Lung (tissue), 11 donors: ENCODE measurements at regions not wholly inside any gene's neighbourhood (a gene's known extent, or its start where the extent isn't known, plus 50 kb on each side); places are given as distances from the start of the nearest gene placed in this dataset.

ENCODE experiments used
- ATAC-seq: fragments of 200-7000 bp; cut with Tn5 transposase; one replicate; pipeline ENCODE4 v1.9.1; 2020; ENCODE audit warnings: moderate number of reproducible peaks; ENCODE audit not compliant: insufficient read depth, low FRiP score
- DNase-seq, 3 donors: peaks; one replicate each; pipeline ENCODE4 v3.0.0-alpha.2; 2013 to 2017
- H3K27ac ChIP-seq, 2 donors: one replicate each; pipeline ENCODE4 v1.5.1; 2013; ENCODE audit warnings: mild to moderate bottlenecking in 2 of 2, moderate library complexity in 2 of 2, control low read depth in 1 of 2, inconsistent platforms in 1 of 2, low read depth in 1 of 2, low read length in 1 of 2
- H3K27me3 ChIP-seq, 3 donors: one replicate each; pipeline ENCODE4 v1.5.1; 2013; ENCODE audit warnings: low read length in 2 of 3; ENCODE audit not compliant: control insufficient read depth in 3 of 3, insufficient read depth in 3 of 3
- H3K36me3 ChIP-seq, 4 donors: one replicate each; pipeline ENCODE4 v1.5.1; 2013; ENCODE audit warnings: low read length in 4 of 4, mild to moderate bottlenecking in 1 of 4, moderate library complexity in 1 of 4; ENCODE audit not compliant: control insufficient read depth in 4 of 4, insufficient read depth in 4 of 4
- H3K4me1 ChIP-seq, 5 donors: one replicate each; pipeline ENCODE4 v1.5.1; 2013; ENCODE audit warnings: low read length in 5 of 5, mild to moderate bottlenecking in 2 of 5, moderate library complexity in 1 of 5; ENCODE audit not compliant: control insufficient read depth in 5 of 5, insufficient read depth in 5 of 5
- H3K4me3 ChIP-seq: one replicate; pipeline ENCODE4 v1.5.1; 2013; ENCODE audit warnings: mild to moderate bottlenecking, control low read depth, moderate library complexity
- H3K9ac ChIP-seq, 2 donors: one replicate each; pipeline ENCODE4 v1.5.1; 2013; ENCODE audit warnings: low read length in 2 of 2, control low read depth in 1 of 2; ENCODE audit not compliant: insufficient read depth in 1 of 2
- H3K9me3 ChIP-seq, 4 donors: one replicate each; pipeline ENCODE4 v1.5.1; 2013; ENCODE audit warnings: low read length in 3 of 4, mild to moderate bottlenecking in 1 of 4, moderate library complexity in 1 of 4; ENCODE audit not compliant: control insufficient read depth in 4 of 4, insufficient read depth in 3 of 4
- WGBS, 2 donors: extraction: QIAGEN DNeasy Blood & Tissue Kit; methylation state at CpG; one replicate each; pipeline ENCODE4 v1.1.7; 2013; 5-methylcytosine and 5-hydroxymethylcytosine counted together
- TF ChIP-seq, protein P1 (sequence below): IDR thresholded peaks from 2 replicates; pipeline ENCODE4 v1.5.1; 2012; ENCODE audit warnings: mild to moderate bottlenecking; ENCODE audit errors: control extremely low read depth, extremely low read depth
- donor health status: control.
- donor health status: control.
- donor health status: Bipolar disorder and iron deficiency.
- donor health status: healthy.
- donor health status: DM: yes; HTN: yes; CAD: no.

GRCh38 chr4:22949161-22949855 is 256.6 kb downstream of the GBA3 start:
- Histone ChIP-seq H3K4me1 (peaks cover 0 to 6% (median 0%) of the 10 kb centered on the region in 5 donors), H3K9me3 (no peaks in the 10 kb centered on the region), H3K27me3 (no peaks in the 10 kb centered on the region), H3K36me3 (no peaks in the 10 kb centered on the region), H3K9ac (no peak overlapping the region), H3K4me3 (no peak overlapping the region), H3K27ac (no peak overlapping the region)
- WGBS, 2 donors: 85 to 89% methylated on average over 6 of the region's 6 CpGs
- ATAC-seq (no peak), DNase-seq (no peak)
- TF ChIP-seq, protein P1, sequence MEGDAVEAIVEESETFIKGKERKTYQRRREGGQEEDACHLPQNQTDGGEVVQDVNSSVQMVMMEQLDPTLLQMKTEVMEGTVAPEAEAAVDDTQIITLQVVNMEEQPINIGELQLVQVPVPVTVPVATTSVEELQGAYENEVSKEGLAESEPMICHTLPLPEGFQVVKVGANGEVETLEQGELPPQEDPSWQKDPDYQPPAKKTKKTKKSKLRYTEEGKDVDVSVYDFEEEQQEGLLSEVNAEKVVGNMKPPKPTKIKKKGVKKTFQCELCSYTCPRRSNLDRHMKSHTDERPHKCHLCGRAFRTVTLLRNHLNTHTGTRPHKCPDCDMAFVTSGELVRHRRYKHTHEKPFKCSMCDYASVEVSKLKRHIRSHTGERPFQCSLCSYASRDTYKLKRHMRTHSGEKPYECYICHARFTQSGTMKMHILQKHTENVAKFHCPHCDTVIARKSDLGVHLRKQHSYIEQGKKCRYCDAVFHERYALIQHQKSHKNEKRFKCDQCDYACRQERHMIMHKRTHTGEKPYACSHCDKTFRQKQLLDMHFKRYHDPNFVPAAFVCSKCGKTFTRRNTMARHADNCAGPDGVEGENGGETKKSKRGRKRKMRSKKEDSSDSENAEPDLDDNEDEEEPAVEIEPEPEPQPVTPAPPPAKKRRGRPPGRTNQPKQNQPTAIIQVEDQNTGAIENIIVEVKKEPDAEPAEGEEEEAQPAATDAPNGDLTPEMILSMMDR: no peak

DNA sequence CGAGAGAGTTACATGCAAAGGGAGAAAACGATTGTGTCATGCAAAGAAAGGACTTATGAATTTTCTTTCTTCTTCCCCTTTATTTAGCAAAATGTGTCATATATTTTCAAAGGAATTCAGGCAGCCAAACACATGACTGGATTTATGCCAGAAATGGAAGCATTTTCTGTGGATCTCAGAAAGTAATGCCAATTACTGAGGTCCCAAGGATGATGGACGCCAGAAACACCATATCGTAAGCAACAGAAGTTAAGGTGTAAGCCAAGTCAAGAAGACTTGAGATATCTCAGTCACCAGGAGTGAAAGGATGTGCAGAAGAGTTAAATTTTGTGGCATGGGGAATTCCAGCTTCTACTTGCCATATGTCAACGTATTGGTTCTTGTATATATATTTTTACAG is 255.1 kb downstream of the GBA3 start:
- no peak for DNase-seq
- Histone ChIP-seq H3K27ac (no peak overlapping the region), H3K27me3 (no peaks in the 10 kb centered on the region), H3K4me3 (no peak overlapping the region), H3K9me3 (no peaks in the 10 kb centered on the region), H3K9ac (no peak overlapping the region), H3K4me1 (peaks cover 0 to 6% (median 0%) of the 10 kb centered on the region in 5 donors), H3K36me3 (no peaks in the 10 kb centered on the region)
- WGBS, 2 donors: 81 to 91% methylated on average over 5 of the region's 5 CpGs
- no peak for ATAC-seq
- TF ChIP-seq, protein P1: no peak

- no peaks in the 10 kb centered on the region for H3K9me3 ChIP-seq
- no peak for ATAC-seq
- WGBS, 2 donors: 80 to 87% methylated on average over 6 of the region's 6 CpGs
- H3K4me3 ChIP-seq: no peak overlapping the region
- no peak overlapping the region for H3K27ac ChIP-seq
- H3K36me3 ChIP-seq: no peaks in the 10 kb centered on the region
- H3K4me1 ChIP-seq: peaks cover 0 to 6% (median 0%) of the 10 kb centered on the region in 5 donors
- TF ChIP-seq, protein P1: no peak
- no peaks in the 10 kb centered on the region for H3K27me3 ChIP-seq
- H3K9ac ChIP-seq: no peak overlapping the region
- DNase-seq: no peak
Observed at GRCh38 chr4:22942920-22943559, 250.3 kb downstream of the GBA3 start.
